ENCODE measurements at regions not wholly inside any gene's neighbourhood (a gene's known extent, or its start where the extent isn't known, plus 50 kb on each side); places are given as distances from the start of the nearest gene placed in this dataset.
"Not testable (repeated sequence)": the region's sequence is repeated elsewhere in the genome, so short reads cannot be mapped to it uniquely, and the experiment has no call there.

DNA sequence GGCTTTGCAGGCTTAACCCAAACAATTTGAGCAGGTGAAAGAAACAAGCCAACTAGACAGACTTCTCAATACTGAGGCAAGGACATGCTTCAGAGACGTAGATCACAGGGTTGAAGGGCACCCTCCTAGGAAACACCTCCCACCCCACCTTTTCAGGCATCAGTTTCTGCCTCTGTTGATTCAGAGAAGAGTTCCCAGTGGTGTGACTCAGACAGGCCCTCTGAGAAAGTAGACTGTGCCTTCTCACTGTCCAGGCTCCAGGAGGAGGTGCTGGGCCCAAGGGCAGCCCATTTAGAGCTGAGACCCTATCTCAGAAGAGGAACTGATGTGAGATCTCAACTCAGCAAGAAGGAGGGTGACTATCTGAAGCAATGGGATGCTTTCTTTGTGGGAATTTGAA is 108.1 kb downstream of the FAM50B start:
- no peak for DNase-seq (ENCODE audit: low read depth, low spot score)
- no peak overlapping the region for H3K4me3 ChIP-seq (ENCODE audit: low read length)

DNA sequence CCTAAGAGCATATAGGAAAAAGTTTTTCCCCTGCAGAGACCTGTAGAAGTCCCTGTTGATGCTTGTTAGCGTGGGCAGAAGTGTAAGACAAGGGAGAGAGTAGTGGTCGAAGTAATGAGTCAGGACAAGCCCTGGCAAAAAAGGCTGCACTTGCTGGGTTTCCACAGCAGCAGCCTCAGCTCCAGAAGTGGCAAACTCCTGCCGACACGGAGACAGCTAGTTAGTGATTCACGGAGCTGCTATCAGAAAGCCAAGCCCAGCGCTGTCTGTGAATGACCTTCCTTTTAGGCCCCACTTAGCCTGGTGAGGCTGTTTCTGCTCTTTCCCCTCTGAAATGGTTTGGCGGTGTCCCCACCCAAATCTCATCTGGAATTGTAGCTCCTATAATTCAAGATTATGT is 109.1 kb downstream of the FAM50B start:
- DNase-seq (ENCODE audit: low read depth, low spot score), result no peak
- H3K4me3 ChIP-seq (ENCODE audit: low read length), result no peak overlapping the region

DNA sequence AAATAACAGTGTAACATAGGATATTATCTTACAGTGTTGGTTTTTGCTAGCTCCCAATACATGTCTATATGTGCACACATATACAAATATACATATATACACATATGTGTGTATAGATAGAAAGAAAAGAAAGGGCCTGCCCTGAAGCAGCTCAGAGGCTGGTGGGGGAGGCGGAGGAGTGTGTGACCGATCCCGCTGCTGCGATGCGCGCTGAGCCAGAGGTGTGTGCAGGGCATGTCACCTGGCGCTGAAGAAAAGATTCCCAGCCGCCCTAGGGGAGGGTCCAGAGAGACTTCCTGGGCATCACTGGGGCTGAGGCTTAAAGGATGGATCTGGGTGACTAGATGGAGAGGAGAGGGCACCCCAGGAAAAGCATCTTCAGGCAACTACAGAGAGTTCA is 110.2 kb downstream of the FAM50B start:
- no peak for DNase-seq (ENCODE audit: low read depth, low spot score)
- no peak overlapping the region for H3K4me3 ChIP-seq (ENCODE audit: low read length)

DNA sequence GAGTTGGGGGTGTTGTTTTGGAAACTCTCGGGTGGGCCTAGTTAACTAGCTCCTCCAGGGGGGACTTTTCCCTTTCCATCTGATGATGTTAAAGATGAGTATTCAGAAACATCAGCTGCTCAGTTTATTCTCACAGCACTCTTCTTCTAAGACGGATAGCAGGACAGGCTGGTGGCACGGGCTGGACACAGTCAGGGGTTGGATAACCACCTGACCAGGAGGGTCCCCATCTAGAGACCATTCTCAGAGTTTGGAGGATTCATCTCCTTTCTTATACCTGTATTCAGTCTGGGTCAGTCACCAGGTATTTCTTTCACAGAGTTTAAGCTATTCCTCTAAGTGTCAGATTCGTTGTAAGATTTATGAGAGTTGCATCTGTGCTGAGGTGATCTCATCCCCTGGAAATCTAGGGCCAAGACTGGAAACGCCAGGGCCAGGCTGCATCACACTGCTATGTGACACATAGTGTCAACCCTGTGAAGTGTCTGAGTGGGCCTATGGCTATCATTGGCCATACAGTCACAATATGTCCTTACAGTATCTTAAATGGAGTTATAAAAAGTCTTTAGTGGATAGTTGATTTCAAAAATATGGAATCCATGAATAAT is 111.7 kb downstream of the FAM50B start:
- no peak for DNase-seq (ENCODE audit: low read depth, low spot score)
- H3K4me3 ChIP-seq (ENCODE audit: low read length), result no peak overlapping the region

DNA sequence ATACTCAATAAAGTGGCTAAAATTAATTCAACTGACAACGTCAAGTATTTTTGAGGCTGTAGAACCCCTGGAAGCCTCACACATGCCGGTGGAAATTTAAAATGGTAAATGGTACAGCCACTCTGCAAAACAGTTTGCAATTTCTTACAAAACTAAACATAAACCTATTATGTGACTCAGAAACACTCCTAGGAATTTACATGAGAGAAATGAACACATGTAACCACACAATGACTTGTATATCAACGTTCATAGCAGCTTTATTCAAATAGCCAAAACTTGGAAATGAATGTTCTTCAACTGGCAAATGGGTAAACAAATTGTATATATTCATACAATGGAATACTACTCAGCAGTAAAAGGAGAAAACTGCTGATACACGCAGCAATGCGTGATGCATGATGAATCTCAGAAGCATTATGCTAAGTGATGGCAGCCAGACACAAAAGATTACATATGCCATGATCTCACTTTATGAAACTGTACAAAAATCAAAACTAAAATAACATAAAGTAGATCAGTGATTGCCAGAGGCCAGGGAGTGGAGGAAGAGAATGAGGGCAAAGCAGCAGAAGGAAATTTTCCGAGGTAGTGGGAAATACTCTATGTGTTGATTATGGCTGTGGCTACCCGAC is 112.5 kb downstream of the FAM50B start:
- no peak overlapping the region for H3K4me3 ChIP-seq (ENCODE audit: low read length)
- DNase-seq (ENCODE audit: low read depth, low spot score), result no peak

DNA sequence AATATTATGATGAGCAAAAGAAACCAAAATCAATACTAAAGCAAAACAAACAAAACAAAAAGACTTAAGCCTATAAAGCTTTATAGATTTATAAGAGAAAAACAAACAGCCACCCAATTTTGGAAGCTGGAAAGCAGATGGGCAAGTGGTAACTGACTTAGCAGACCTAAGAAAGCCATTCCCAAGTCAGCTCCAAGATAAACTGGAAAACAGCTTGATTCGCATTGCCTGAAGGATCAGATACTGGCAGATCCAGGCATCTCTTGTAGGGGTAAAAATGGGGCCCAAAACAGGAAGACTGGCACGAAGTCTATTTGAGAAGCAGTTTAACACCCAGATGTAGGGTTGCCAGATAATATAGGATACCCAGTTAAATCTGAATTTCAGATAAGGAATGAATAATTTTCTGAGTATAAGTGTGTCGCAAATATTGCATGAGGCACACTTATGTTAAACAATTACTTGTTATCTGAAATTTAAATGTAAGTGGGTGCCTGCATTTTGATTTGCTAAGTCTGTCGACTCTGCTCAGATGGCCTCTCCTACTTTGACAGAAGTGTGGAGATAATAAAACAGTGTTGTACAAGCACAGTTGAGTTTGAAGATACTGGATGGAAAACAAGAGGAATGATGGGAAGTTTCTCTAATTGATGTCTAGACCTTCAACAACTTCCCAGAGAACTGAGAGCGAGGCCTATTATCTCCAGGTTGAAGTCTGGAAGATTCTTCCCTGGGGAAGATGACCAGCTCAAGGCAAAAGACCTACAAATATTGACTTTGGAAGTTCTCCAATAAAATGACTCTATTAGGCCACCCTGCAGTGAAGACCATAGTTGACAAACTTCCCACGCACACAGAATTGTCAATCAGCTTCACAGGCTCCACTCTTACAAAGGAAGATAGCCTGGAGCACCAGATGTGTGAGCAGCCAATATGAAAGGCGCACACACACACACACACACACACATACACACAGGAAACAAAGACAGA is 113.4 kb downstream of the FAM50B start:
- no peak for DNase-seq (ENCODE audit: low read depth, low spot score)
- H3K4me3 ChIP-seq (ENCODE audit: low read length), result no peak overlapping the region

DNA sequence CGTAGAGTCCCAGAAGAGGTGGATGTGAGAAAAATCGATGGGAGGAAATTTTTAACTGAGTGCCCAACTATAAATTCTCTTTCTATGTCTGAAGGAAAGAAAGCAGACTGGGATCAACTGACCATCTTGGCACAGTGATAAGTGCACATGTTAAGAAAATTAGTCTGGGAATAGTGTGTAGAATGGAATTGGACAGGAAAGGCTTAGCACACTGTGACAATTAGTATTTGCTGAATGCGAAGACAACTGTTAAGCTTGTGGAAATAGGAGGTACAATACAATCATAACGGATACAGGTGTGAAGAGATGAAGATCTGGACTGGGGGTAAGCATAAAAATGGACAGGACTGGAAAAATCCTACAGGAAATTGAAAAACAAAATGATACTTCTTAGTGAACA is 114.3 kb downstream of the FAM50B start:
- no peak overlapping the region for H3K4me3 ChIP-seq (ENCODE audit: low read length)
- DNase-seq (ENCODE audit: low read depth, low spot score), result no peak

DNA sequence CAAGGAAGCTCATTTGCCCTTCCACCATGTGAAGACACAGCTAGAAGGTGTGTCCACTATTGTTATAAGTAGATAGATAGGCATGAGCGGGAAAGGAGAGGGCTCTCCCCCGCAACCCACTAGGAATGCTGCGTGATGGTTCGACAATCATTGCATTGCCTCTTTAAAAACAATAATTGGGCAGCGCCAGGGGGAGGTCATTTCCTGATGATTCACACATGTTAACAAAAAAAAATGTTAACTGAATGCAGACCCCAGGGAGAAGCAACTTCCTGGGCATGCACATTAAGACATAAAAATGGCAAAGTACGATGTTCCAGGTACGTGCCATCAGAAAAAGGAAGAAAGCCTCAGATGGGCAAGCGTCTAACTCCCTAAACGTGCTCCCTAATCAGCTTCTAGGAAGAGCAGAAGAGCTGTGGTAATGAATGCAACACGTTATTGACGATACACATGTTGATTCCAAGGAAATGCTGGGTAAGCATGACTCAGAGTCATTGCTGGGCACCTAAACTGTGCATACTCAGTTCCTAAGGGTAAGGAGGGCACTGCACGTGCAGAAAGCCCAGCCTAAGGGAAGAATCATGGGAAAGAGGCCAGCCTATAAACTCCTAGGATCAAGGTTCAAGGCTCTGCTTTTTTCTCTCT is 113.7 kb downstream of the FAM217A start:
- no peak for DNase-seq (ENCODE audit: low read depth, low spot score)

DNA sequence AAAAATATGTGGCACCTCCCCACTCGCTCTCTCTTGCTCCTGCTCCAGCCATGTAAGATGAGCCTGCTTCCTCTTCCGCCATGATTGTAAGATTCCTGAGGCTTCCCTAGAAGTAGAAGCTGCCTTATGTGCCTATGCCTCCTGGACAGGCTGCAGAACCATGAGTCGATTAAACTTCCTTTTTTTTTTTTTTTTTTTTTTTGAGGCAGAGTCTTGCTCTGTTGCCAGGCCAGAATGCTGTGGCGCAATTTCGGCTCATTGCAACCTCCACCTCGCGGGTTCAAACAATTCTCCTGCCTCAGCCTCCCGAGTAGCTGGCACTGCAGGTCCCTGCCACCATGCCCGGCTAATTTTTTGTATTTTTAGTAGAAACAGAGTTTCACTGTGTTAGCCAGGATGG is 112.5 kb downstream of the FAM217A start:
- DNase-seq (ENCODE audit: low read depth, low spot score), result no peak

More for the DNA sequence above, 113.7 kb downstream of the FAM217A start:
- no peak overlapping the region for H3K4me3 ChIP-seq (ENCODE audit: low read length)

DNA sequence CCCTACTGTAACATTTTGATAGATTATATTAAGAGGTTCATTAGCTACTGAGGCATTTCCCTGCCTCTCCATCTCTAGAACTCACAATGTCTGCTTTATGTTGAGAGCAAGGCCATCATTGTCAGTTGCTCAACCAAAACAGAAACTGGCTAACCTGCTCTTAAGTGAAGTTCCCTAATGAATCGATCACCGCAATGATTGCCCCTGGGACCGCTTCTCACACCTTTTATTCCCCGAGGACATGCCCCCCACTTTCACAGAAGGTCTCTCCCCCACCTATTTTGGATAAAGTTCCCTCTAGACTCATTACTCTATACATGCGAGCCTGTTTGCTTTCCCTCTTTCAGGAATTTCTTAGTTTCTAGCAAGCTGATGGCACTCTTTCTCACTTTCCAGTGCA is 108.8 kb downstream of the FAM217A start:
- no peak overlapping the region for H3K4me3 ChIP-seq (ENCODE audit: low read length)
- no peak for DNase-seq (ENCODE audit: low read depth, low spot score)

More for the DNA sequence above, 112.5 kb downstream of the FAM217A start:
- H3K4me3 ChIP-seq (ENCODE audit: low read length), result no peak overlapping the region

DNA sequence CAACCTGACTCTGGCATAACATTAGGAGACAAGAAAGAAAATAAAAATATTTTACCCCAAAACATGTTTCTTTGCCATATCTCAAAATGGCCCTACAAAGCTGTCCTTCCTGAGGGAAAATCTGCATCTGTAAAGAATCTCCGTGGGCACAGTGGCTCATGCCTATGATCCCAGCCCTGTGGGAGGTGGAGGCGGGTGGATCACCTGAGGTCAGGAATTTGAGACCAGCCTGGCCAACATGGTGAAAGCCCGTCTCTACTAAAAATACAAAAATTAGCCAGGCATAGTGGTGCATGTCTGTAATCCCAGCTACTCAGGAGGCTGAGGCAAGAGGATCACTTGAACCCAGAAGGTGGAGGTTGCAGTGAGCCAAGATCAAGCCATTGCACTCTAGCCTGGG is 105.8 kb downstream of the FAM217A start:
- DNase-seq (ENCODE audit: low read depth, low spot score); H3K4me3 ChIP-seq (ENCODE audit: low read length): not testable (repeated sequence)

DNA sequence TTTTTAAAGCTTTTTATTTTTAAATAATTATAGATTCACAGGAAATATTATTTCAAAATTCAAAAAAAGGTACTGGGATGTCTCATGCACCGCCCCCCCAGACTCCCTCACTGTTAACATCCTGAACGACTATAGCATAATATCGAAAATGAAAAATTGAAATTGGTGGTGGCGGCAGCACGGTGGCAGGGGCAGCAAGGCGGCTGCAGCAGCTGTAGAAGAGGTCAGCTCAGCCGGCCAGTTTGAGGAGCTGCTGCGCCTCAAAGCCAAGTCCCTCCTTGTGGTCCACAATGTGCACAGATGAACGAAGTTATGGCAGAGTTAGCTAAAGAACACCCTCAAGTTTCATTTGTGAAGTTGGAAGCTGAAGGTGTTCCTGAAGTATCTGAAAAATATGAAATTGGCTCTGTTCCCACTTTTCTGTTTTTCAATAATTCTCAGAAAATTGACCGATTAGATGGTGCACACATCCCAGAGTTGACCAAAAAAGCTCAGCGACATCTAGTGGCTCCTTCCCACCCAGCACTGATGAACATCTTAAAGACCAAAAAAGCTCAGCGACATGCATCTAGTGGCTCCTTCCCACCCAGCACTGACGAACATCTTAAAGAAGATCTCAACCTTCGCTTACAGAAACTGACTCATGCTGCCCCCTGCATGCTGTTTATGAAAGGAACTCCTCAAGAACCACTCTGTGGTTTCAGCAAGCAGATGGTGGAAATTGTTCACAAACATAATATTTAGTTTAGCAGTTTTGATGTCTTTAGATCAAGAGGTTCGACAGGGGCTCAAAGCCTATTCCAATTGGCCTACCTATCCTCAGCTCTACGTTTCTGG is 100.8 kb downstream of the FAM217A start:
- no peak overlapping the region for H3K4me3 ChIP-seq (ENCODE audit: low read length)
- peak; percentile 85 for DNase-seq (ENCODE audit: low read depth, low spot score)

DNA sequence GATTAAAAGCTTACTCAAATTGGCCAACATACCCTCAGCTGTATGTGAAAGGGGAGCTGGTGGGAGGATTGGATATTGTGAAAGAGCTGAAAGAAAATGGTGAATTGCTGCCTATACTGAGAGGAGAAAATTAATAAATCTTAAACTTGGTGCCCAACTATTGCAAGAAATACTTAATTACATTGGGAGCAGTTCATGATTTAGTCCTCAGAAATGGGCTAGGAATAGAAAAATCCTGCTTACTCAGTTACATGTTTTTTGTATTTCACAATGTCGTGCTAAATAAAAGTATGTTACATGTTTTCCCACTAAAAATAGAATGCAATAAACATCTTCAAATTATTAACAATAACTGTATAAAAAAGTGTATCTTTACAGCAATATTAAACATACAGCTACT is 100.0 kb downstream of the FAM217A start:
- DNase-seq (ENCODE audit: low read depth, low spot score); H3K4me3 ChIP-seq (ENCODE audit: low read length): not testable (repeated sequence)

DNA sequence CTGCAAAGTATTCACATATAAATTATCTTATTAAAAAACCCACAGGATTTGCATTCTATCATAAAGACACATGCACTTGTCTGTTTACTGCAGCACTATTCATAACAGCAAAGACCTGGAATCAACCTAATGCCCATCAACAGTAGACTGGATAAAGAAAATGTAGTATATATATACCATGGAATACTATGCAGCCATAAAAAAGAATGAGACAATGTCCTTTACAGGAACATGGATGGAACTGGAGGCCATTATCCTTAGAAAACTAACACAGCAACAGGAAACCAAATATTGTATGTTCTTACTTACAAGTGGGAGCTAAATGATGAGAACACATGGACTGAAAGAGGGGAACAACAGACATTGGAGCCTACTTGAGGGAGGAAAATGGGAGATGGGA is 97.0 kb downstream of the FAM217A start:
- no peak for DNase-seq (ENCODE audit: low read depth, low spot score)

DNA sequence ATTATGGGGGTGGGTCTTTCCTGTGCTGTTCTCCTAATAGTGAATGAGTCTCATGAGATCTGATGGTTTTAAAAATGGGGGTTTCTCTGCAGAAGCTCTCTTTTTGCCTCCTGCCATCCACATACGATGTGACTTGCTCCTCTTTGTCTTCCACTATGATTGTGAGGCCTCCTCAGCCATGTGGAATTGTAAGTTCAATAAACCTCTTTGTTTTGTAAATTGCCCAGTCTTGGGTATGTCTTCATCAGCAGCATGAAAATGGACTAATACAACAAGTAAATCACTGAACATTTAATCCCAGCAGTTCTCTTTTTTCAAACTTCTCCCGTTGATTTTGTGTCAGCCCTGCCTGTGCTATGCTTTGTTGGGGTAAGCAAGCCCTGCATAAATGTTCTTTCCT is 95.2 kb downstream of the FAM217A start:
- DNase-seq (ENCODE audit: low read depth, low spot score), result no peak
- no peak overlapping the region for H3K4me3 ChIP-seq (ENCODE audit: low read length)

More for the DNA sequence above, 97.0 kb downstream of the FAM217A start:
- no peak overlapping the region for H3K4me3 ChIP-seq (ENCODE audit: low read length)

DNA sequence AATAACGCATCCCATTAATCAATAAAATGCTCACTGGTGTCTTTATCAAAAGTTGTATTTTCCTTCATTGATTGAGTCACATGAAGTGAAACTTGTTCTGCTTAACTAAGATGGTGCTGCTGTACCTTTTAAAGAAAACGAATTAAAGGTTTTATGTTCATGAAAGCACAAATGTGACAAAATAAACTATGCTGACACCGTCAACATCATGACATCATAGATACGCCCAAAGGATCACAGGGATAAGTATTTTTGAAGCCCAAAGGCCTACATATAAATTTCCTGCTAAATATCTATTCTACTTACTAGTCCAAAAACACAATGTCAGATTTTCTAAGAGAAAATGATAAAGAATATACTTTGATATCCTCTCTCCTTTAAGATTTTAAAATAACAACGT is 94.4 kb downstream of the FAM217A start:
- no peak overlapping the region for H3K4me3 ChIP-seq (ENCODE audit: low read length)
- no peak for DNase-seq (ENCODE audit: low read depth, low spot score)

DNA sequence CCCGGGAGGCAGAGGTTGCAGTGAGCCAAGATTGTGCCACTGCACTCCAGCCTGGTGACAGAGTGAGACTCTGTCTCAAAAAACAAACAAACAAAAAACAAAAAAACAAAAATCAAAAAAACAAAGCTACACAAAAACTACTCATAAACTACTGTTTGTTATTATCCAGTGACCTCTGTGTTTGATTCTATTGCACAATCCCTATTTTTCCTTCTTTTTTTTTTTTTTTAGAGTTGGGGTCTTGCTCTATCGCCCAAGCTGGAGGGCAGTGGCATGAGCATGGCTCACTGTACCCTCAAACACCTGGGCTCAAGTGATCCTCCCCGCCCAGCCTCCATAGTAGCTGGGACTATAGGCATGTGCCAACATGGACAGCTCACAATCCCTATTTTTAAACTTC is 92.7 kb downstream of the FAM217A start:
- no peak overlapping the region for H3K4me3 ChIP-seq (ENCODE audit: low read length)
- no peak for DNase-seq (ENCODE audit: low read depth, low spot score)

DNA sequence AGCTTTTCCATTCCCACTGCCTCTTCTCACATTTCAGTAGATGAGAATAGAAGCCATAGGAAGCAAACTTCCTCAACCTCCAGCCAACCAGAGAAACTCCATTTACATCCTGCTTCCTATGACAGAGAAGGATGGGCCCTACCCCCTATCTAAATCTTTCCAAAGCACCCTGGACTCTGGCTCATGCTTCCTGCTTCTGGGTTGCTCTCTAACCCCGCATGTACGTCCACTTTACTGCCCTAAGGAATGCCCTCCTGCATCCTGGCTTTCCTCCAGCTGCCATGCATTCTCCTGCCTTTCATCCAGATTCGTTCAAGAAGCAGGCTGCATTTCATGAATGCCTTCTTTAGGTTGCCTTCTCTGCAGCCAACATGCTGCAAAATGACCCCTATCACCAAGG is 91.9 kb downstream of the FAM217A start:
- DNase-seq (ENCODE audit: low read depth, low spot score), result no peak
- no peak overlapping the region for H3K4me3 ChIP-seq (ENCODE audit: low read length)

DNA sequence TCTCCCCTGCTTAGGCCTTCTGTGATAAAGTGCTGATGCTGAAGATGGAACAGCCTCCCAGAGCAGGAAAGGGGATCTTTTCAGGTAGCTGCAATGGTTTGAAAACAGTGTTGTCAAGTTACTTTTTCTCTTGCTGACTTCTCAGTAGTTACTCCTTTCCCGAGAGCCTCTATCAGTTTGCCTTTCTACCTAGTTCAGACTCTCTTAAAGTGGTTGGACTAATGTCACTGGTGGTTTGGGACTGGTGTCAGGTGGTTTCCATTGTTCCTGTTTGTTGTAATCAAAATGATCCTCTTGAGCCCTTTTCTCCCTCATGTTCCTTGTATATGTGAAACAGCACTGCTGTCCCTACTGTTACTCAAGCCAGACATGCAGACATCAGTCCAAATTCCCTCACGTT is 91.4 kb downstream of the FAM217A start:
- no peak for DNase-seq (ENCODE audit: low read depth, low spot score)
- H3K4me3 ChIP-seq (ENCODE audit: low read length), result no peak overlapping the region
